LoVo (cell line): ENCODE measurements at regions not wholly inside any gene's neighbourhood (a gene's known extent, or its start where the extent isn't known, plus 50 kb on each side); places are given as distances from the start of the nearest gene placed in this dataset.

Source experiments
- DNase-seq: peaks from one replicate; pipeline ENCODE4 v3.0.0-alpha.2; 2016; ENCODE audit warnings: low spot score

- no peak for DNase-seq
Observed at GRCh38 chr1:234753979-234754378, 144.0 kb upstream of the IRF2BP2 start.

- DNase-seq, result no peak
Observed at GRCh38 chr1:234752927-234753326, 142.9 kb upstream of the IRF2BP2 start.

- no peak for DNase-seq
Observed at GRCh38 chr1:234751678-234752077, 141.7 kb upstream of the IRF2BP2 start.

GRCh38 chr1:234750922-234751627 lies 141.1 kb upstream of the IRF2BP2 start:
- no peak for DNase-seq

- DNase-seq, result no peak
Observed at GRCh38 chr1:234748713-234749112, 138.7 kb upstream of the IRF2BP2 start.

GRCh38 chr1:234748066-234748465 lies 138.1 kb upstream of the IRF2BP2 start:
- DNase-seq, result no peak

GRCh38 chr1:234746798-234747196 lies 136.8 kb upstream of the IRF2BP2 start:
- no peak for DNase-seq

- DNase-seq, result no peak
Observed at GRCh38 chr1:234745844-234746797, 136.1 kb upstream of the IRF2BP2 start.

GRCh38 chr1:234745276-234745675 lies 135.3 kb upstream of the IRF2BP2 start:
- no peak for DNase-seq

- DNase-seq, result no peak
Observed at GRCh38 chr1:234743791-234744611, 134.0 kb upstream of the IRF2BP2 start.

GRCh38 chr1:234742622-234743021 lies 132.6 kb upstream of the IRF2BP2 start:
- no peak for DNase-seq

GRCh38 chr1:234737967-234738314 lies 128.0 kb upstream of the IRF2BP2 start:
- DNase-seq, result no peak

- no peak for DNase-seq
Observed at GRCh38 chr1:234735916-234736315, 125.9 kb upstream of the IRF2BP2 start.

- DNase-seq, result no peak
Observed at GRCh38 chr1:234735476-234735875, 125.5 kb upstream of the IRF2BP2 start.

- DNase-seq, result no peak
Observed at GRCh38 chr1:234734869-234735268, 124.9 kb upstream of the IRF2BP2 start.

GRCh38 chr1:234734412-234734835 lies 124.4 kb upstream of the IRF2BP2 start:
- DNase-seq, result no peak

GRCh38 chr1:234733427-234733826 lies 123.4 kb upstream of the IRF2BP2 start:
- DNase-seq, result no peak

GRCh38 chr1:234732671-234733390 lies 122.9 kb upstream of the IRF2BP2 start:
- no peak for DNase-seq

- no peak for DNase-seq
Observed at GRCh38 chr1:234732260-234732659, 122.3 kb upstream of the IRF2BP2 start.

GRCh38 chr1:234731569-234732085 lies 121.6 kb upstream of the IRF2BP2 start:
- DNase-seq, result no peak

GRCh38 chr1:234730770-234731568 lies 121.0 kb upstream of the IRF2BP2 start:
- DNase-seq, result no peak
